ENCODE measurements at regions not wholly inside any gene's neighbourhood (a gene's known extent, or its start where the extent isn't known, plus 50 kb on each side); places are given as distances from the start of the nearest gene placed in this dataset.

GRCh38 chr13:34765446-34766180, 176.5 kb upstream of the NBEA start:
- no peak for FAIRE-seq

DNA sequence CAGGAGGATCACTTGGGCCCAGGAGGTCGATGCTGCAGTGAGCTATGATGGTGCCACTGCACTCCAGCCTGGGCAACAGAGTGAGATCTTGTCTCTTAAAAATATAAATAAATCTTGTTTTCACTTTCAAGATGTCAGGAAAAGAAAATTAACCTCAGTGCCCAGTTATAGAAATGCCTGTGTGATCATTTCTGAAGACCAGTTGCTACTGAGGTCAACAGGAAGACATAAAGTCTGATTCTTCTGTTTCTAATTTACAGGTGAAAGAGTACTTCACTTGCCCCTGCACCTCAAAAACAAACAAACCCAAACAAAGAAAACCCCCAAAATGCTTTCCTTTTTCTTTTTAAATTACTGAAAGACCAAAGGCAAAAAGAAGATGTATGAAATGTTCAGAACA, 174.3 kb upstream of the NBEA start:
- FAIRE-seq, result no peak

DNA sequence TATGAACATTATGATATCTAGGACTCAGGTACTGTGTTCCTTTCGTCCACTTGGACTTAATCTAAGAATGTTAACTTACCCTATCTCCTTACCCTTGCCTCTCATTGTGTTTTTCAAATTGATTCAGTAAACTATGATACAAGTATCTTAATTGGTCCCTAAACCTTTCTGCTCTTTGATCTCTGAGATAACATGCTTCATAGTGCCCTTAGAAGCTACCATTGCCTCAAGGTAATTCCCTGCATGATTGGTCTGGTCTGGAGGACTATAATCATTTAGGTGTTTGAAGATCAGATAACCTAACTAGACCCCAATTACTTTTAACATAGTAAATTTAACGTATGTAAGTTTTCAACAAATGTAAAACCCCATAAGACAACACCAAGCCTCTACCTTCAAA, 169.9 kb upstream of the NBEA start:
- FAIRE-seq, result no peak

DNA sequence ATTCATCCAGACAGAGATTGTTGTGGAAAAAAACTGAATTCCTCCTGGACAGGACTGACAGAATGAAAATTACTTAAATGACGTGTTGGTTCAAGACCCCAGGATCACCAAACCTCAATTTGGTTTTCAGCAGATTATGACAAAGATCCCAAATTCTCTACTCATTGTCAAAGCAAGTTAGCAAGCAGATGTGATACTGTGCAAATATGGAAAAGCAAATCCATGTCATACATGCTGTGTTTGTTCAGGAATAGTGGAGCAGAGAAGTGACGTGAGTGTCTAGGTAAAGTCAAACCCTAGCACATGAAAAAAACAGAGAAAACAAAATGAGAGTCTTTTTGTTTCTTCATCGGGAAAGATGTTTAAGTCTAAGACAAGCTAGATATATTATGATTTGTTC, 169.2 kb upstream of the NBEA start:
- FAIRE-seq, result no peak

DNA sequence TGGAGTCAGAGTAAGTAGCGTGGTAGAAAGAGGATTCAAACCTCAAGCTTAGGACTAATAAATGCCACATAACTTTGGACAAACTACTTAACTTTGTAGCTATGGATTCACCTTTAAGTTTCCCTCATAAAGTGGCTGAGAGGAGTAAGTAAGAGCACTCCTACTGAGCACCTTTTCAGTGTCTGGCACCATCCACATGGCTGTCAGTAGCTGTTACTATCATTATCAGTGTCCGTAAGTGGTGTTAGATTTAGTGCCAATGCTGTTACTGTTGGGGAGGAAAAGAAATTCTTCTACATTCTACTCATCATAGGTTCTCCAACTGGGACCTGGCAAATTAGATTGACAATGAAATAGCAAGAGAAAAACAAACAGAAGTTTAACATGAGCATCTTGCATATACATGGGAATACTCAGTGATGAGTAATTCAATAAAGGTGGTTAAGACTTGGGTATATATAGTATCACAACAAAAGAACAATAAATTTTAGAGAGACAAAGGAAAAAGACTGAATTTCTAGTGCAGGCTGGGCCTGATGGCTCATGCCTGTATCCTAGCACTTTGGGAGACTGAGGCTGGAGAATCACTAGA, 165.6 kb upstream of the NBEA start:
- no peak for FAIRE-seq

GRCh38 chr13:34777089-34777913, 164.8 kb upstream of the NBEA start:
- FAIRE-seq, result no peak

DNA sequence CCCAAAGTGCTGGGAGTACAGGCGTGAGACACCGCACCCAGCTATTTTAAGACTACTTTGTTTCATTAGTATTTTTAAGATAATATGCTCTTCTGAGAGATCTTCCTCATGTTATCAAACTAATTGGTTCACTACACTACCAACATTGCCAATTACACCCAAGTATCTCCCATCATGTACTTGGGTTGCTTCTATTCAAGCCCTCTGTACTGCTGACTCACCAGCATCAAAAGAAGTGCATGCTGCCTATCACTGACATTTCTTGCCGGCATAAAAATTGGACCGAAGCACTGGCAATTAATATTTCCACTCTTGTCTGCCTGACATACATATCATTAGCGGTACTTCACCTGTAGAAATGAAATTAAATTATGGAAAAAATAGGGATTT, 164.2 kb upstream of the NBEA start:
- FAIRE-seq, result no peak

DNA sequence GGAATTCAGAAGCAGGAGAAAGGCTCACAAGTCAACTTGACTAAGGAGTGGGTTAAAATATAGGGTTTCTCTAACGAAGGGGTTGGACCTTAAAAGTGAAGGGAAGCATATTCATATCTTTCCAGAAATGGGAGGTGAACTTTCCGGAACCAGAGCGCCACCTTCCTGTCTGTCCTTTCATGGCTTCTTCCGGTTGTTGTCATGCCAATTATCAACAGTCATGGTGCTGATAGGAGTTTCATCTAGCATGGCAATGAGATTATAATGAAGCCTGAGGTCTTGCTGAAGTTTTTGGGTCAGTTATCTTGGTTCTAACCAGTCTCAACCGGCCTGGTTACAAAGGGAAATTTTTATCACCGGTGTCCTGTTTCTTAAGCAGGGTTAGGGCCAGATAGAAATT, 162.9 kb upstream of the NBEA start:
- FAIRE-seq, result no peak

DNA sequence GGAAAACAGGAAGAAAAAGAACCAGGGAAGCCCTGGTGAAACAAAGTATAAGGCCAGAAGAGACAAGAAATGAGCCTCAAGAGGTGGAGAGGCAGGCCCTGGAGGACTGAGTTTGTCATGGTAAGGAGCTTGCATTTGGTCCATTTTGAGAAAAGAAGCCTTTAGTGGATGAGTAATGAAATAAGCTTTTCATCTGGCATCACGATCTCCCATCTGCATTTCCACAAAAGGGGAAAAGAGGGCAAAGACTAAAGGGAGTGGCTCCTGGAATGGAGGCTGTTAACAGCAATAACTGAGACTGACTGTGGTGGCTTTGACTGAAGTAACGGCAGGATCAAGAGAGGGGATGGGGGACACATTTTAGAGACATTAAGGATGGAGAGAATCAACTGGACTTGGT, 148.8 kb upstream of the NBEA start:
- no peak for FAIRE-seq

DNA sequence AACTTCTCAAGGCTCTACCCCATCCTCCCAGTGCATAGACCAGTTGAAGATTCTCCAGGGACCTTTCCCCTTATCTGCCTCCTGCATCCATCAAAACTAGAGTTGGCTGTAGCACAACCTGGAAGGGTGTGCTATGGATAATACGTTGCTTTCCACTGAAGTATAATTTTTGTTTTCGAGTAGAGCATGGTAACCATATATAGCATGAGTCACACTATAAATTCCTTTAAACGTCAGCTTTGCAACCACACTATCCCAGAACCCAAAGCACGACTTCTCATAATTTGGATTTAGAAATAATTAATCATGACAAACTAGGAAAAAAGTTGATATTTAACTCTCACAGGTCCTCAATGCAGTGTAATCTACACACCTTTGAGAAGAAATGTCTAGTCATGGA, 138.3 kb upstream of the NBEA start:
- no peak for FAIRE-seq

- no peak for FAIRE-seq
These were observed 136.7 kb upstream of the NBEA start for GRCh38 chr13:34805347-34805746.

GRCh38 chr13:34808649-34809048, 133.4 kb upstream of the NBEA start:
- FAIRE-seq, result no peak

- FAIRE-seq, result no peak
These were observed 131.1 kb upstream of the NBEA start for GRCh38 chr13:34810996-34811395.

- FAIRE-seq, result no peak
These were observed 126.5 kb upstream of the NBEA start for GRCh38 chr13:34815526-34815925.

- peak; percentile 93 for FAIRE-seq
These were observed 125.7 kb upstream of the NBEA start for GRCh38 chr13:34816245-34816884.

DNA sequence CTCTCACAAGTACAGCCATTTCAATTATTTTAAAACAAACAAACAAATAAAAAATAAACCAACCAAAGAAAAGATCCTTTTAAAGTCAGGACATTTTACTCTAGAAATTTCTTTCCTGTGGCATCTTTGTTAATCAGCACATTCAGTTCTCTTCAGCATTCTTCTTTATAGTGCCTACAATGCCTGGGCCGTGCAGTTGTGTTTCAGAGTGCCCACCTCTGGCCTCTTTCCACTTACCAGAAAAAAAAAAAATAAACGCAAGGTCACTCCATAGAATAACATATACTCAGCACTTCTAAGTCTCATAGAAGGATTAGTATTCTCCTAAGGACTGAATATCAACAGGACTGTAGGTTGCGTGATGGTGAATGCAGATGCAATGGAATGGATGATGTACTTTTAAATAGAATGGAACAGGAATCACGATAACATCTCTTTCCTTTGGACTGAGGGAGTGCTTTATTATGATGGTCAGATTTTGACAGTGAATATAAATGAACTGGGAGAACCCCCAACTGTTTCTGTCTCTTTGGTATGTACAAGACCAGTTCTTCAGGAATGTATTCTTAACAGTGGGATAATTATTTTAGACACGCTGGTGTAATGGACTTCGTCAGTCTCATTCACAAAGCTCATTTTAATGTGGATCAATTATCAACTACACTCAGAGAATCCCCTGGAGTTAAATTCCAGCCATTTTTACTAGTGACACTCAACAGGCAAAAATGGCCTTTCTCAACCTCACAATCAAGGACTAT, 125.0 kb upstream of the NBEA start:
- FAIRE-seq, result no peak

GRCh38 chr13:34822650-34823049, 119.4 kb upstream of the NBEA start:
- FAIRE-seq, result no peak

DNA sequence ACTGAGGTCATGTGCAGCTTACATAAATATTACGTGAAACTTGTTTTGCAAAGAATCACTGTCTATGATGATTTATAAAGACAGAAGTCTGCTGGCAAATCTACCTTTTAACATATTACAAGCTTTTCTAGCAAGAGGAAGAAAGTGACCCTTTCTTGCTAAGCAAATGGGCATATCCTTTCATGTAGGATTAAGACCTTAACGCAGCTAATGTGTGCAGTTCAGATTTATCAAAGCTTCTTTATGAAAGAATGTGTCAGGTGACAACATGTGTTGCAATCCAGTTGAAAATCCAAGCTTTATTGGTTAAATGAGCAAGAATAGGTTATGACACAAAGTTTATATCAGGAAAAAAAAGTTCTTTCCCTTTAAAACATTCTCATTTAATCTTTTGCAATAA, 115.6 kb upstream of the NBEA start:
- FAIRE-seq, result no peak

GRCh38 chr13:34833562-34834182, 108.4 kb upstream of the NBEA start:
- no peak for FAIRE-seq

DNA sequence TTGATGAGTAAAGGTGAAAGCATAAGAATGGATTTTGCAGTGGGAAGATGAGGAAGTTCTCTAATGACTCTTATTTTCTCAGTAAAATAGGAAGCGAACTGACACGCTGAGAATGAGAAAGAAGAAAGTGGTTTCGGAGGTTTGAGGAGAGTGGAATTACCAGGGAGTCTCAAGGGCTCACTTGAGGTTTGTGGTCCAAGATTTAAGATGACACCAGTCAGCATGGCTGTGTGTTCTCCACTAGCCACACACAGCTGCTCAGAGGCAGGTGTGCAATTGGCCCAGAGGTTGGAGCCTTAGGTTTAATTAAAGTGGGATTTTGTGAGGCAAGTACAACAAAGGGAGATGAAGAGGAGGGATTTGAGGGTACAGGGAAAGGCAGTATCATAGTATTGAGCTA, 99.6 kb upstream of the NBEA start:
- FAIRE-seq, result no peak

- no peak for FAIRE-seq
These were observed 94.3 kb upstream of the NBEA start for GRCh38 chr13:34847766-34848165.

GRCh38 chr13:34849406-34849805, 92.7 kb upstream of the NBEA start:
- FAIRE-seq, result no peak
